A549 (cell line): ENCODE measurements at regions not wholly inside any gene's neighbourhood (a gene's known extent, or its start where the extent isn't known, plus 50 kb on each side); places are given as distances from the start of the nearest gene placed in this dataset.
"Not testable (repeated sequence)": the region's sequence is repeated elsewhere in the genome, so short reads cannot be mapped to it uniquely, and the experiment has no call there.

ENCODE experiments used
- ATAC-seq, 2 experiments: fragments of 200-7000 bp in 1 of 2; fragments of >200 bp in 1 of 2; cut with Nextera tagmentation in 1 of 2; cut with Tn5 transposase in 1 of 2; 3 replicates each; pipeline versions ENCODE4 v1.8.0 to v1.9.1; 2018 to 2020; ENCODE audit warnings: mild to moderate bottlenecking in 1 of 2, moderate library complexity in 1 of 2
- CTCF ChIA-PET: fragments of 300-600 bp; sonication (Branson Sonifier 250); formaldehyde crosslinking; extraction: SDS; loops from one replicate; lab custom pipeline; 2021; ENCODE audit warnings: antibody characterized with exemption, inconsistent platforms; lab: Yijun Ruan, JAX
- POLR2A ChIA-PET: fragments of 350-600 bp; formaldehyde crosslinking; extraction: SDS; loops from one replicate; lab custom pipeline; 2021; ENCODE audit warnings: antibody characterized with exemption, inconsistent platforms; lab: Yijun Ruan, JAX
- DNase-seq, 2 experiments: peaks; one replicate each; pipeline versions ENCODE4 v3.0.0 to v3.0.0-alpha.2; 2011 to 2016; ENCODE audit warnings: low read depth in 1 of 2, low spot score in 1 of 2
- FAIRE-seq: peaks from 2 replicates; lab custom pipeline; 2011; peaks lifted over from hg19 to GRCh38; lab: Jason Lieb, UNC
- H3K27ac ChIP-seq, 2 experiments: fragments of >200 bp; sonication (Bioruptor Twin); formaldehyde crosslinking; 3 replicates each; pipeline ENCODE4 v1.5.1; 2016 to 2017
- H3K4me1 ChIP-seq: fragments of >200 bp; sonication (Bioruptor Twin); formaldehyde crosslinking; 3 replicates; pipeline ENCODE4 v1.6.1; 2016
- H3K4me2 ChIP-seq: fragments of >200 bp; sonication (Bioruptor Twin); formaldehyde crosslinking; 3 replicates; pipeline ENCODE4 v1.6.1; 2016
- H3K4me3 ChIP-seq: fragments of >200 bp; sonication (Bioruptor Twin); formaldehyde crosslinking; 3 replicates; pipeline ENCODE4 v1.5.1; 2016
- H3K9me3 ChIP-seq: fragments of >200 bp; sonication (Bioruptor Twin); formaldehyde crosslinking; 3 replicates; pipeline ENCODE4 v1.6.1; 2016
- ATOH8 ChIP-seq: fragments of 250-450 bp; sonication (Bioruptor Pico); IDR thresholded peaks from 2 replicates; pipeline ENCODE4 v1.5.0; 2020; ENCODE audit warnings: low read depth, mild to moderate bottlenecking, moderate library complexity
- BHLHE40 ChIP-seq: IDR thresholded peaks from 2 replicates; pipeline ENCODE4 v1.6.1; 2012; ENCODE audit warnings: low read depth, low read length, inconsistent platforms
- CBX2 ChIP-seq: fragments of 200-600 bp; sonication (generic); IDR thresholded peaks from 2 replicates; pipeline ENCODE4 v1.6.1; 2016; ENCODE audit warnings: low read depth, mild to moderate bottlenecking, borderline replicate concordance
- CEBPB ChIP-seq, 2 experiments: fragments of >200 bp in 1 of 2; sonication (Bioruptor Twin) in 1 of 2; formaldehyde crosslinking in 1 of 2; IDR thresholded peaks; 2 replicates each; pipeline ENCODE4 v1.6.1; 2012 to 2016
- CHD2 ChIP-seq: fragments of 150-350 bp; IDR thresholded peaks from 2 replicates; pipeline ENCODE4 v1.6.1; 2014; ENCODE audit warnings: low read length; ENCODE audit not compliant: partially characterized antibody
- CHD4 ChIP-seq: fragments of 200-600 bp; sonication (generic); IDR thresholded peaks from 2 replicates; pipeline ENCODE4 v1.6.1; 2016; ENCODE audit warnings: antibody characterized with exemption, mild to moderate bottlenecking, borderline replicate concordance
- EHF ChIP-seq: fragments of 250-450 bp; sonication (Bioruptor Pico); IDR thresholded peaks from 2 replicates; pipeline ENCODE4 v1.5.0; 2020; ENCODE audit warnings: mild to moderate bottlenecking
- FOSL2 ChIP-seq, 2 experiments: fragments of 450-650 bp in 1 of 2; fragments of >200 bp in 1 of 2; sonication (Bioruptor Twin) in 1 of 2; formaldehyde crosslinking; IDR thresholded peaks; 2 replicates each; pipeline versions ENCODE4 v1.5.0 to v1.6.1; 2016 to 2020; ENCODE audit warnings: mild to moderate bottlenecking in 1 of 2, moderate library complexity in 1 of 2
- FOXS1 ChIP-seq: fragments of 250-450 bp; sonication (Bioruptor Pico); IDR thresholded peaks from 2 replicates; pipeline ENCODE4 v1.5.0; 2020; ENCODE audit warnings: mild to moderate bottlenecking, moderate library complexity
- GATA3 ChIP-seq: IDR thresholded peaks from 2 replicates; pipeline ENCODE4 v1.6.1; 2012; ENCODE audit warnings: borderline replicate concordance
- HMGXB4 ChIP-seq: fragments of 250-450 bp; sonication (Bioruptor Pico); IDR thresholded peaks from 2 replicates; pipeline ENCODE4 v1.5.0; 2021; ENCODE audit warnings: mild to moderate bottlenecking, moderate library complexity, borderline replicate concordance
- HOXB13 ChIP-seq: fragments of 250-450 bp; sonication (Bioruptor Pico); IDR thresholded peaks from 2 replicates; pipeline ENCODE4 v1.5.0; 2020; ENCODE audit warnings: low read depth, mild to moderate bottlenecking, moderate library complexity
- JUNB ChIP-seq: fragments of >200 bp; sonication (Bioruptor Twin); formaldehyde crosslinking; IDR thresholded peaks from 2 replicates; pipeline ENCODE4 v1.6.1; 2016
- KDM5A ChIP-seq: fragments of 200-600 bp; sonication (generic); IDR thresholded peaks from 2 replicates; pipeline ENCODE4 v1.6.1; 2016; ENCODE audit warnings: antibody characterized with exemption, mild to moderate bottlenecking
- MAFK ChIP-seq: fragments of 450-650 bp; IDR thresholded peaks from 2 replicates; pipeline ENCODE4 v1.6.1; 2014; ENCODE audit not compliant: partially characterized antibody
- NPAS2 ChIP-seq: fragments of 250-450 bp; sonication (Bioruptor Pico); IDR thresholded peaks from 2 replicates; pipeline ENCODE4 v1.8.0; 2022; ENCODE audit warnings: mild to moderate bottlenecking, moderate library complexity, borderline replicate concordance
- RCOR1 ChIP-seq: fragments of 150-350 bp; IDR thresholded peaks from 2 replicates; pipeline ENCODE4 v1.6.1; 2014; ENCODE audit warnings: antibody characterized with exemption, low read length, low read depth
- RFX5 ChIP-seq: fragments of 450-650 bp; IDR thresholded peaks from 2 replicates; pipeline ENCODE4 v1.7.1; 2014; ENCODE audit warnings: antibody characterized with exemption, mild to moderate bottlenecking, moderate library complexity
- SMC3 ChIP-seq: fragments of >200 bp; sonication (Bioruptor Twin); formaldehyde crosslinking; IDR thresholded peaks from 3 replicates; pipeline ENCODE4 v1.6.1; 2018; ENCODE audit warnings: inconsistent platforms
- TFCP2L1 ChIP-seq: fragments of 250-450 bp; sonication (Bioruptor Pico); IDR thresholded peaks from 2 replicates; pipeline ENCODE4 v1.5.0; 2021; ENCODE audit warnings: mild to moderate bottlenecking
- ZFP36 ChIP-seq: fragments of 450-650 bp; IDR thresholded peaks from 2 replicates; pipeline ENCODE4 v1.6.1; 2014; ENCODE audit warnings: borderline replicate concordance; ENCODE audit not compliant: partially characterized antibody
- WGBS: methylation state at CpG from one replicate; pipeline ENCODE4 v1.1.6; 2017; ENCODE audit errors: missing lambda C conversion rate; 5-methylcytosine and 5-hydroxymethylcytosine counted together
- TF ChIP-seq, protein P1 (sequence below): fragments of >200 bp; sonication (Bioruptor Twin); formaldehyde crosslinking; IDR thresholded peaks from 2 replicates; pipeline ENCODE4 v1.6.1; 2016
- TF ChIP-seq, protein P2 (sequence below): IDR thresholded peaks from 2 replicates; pipeline ENCODE4 v1.6.1; 2012

GRCh38 chr7:91434836-91435235 lies 170.6 kb downstream of the FZD1 start:
- DNase-seq (no peak), FAIRE-seq (no peak), ATAC-seq (no peak)
- Histone ChIP-seq H3K4me2 (no peak overlapping the region), H3K4me1 (no peaks in the 10 kb centered on the region), H3K4me3 (no peak overlapping the region), H3K27ac (no peak overlapping the region), H3K9me3 (no peaks in the 10 kb centered on the region)
- POLR2A ChIA-PET: no interaction called here
- TF ChIP-seq CEBPB (IDR thresholded peaks at IDR 0.05) (no peak), KDM5A (no peak), NPAS2 (CRISPR knock-in tag) (no peak)
- 18% methylated on average over 6 of the region's 6 CpGs for WGBS
- CTCF ChIA-PET: no interaction called here

DNA sequence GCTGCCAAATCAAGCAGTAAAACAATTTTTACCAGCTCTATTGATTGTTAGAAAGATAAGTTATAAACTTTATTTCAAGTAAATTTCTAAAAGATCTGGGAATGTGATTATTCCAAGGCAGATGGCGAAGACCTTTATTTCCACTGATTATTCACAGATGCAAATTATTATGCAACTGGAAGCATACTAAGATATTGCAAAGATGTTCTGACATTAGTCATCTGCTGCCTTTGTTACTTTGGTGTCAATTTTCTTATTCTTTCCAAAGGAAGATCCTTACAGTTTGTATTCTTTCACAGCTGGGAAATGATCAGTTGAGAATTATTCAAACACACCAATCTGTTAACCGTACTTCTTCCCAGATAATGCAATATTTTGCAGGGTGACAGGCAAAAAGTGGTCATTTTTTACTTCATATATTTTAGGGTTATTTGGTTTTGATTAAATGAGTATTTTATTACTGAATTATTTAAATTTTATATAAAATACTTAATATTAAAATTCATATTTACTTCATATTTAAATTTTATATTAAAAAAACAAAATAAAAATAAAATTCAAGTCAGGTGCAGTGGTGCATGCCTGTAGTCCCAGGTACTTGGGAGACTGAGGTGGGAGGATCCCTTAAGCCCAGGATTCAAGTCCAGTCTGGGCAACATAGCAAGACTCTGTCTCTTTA lies 171.3 kb downstream of the FZD1 start:
- Histone ChIP-seq H3K27ac (no peak overlapping the region), H3K4me1 (no peaks in the 10 kb centered on the region), H3K4me3 (no peak overlapping the region), H3K9me3 (no peaks in the 10 kb centered on the region), H3K4me2 (no peak overlapping the region)
- POLR2A ChIA-PET: no interaction called here
- FAIRE-seq: no peak
- WGBS: 1% methylated on average over 2 of the region's 2 CpGs
- CTCF ChIA-PET: no interaction called here
- no peak for ATAC-seq
- TF ChIP-seq CEBPB (IDR thresholded peaks at IDR 0.05) (no peak), CBX2 (no peak), HMGXB4 (CRISPR knock-in tag) (no peak), ZFP36 (no peak), FOSL2 (IDR thresholded peaks at IDR 0.05) (no peak), FOSL2 (CRISPR knock-in tag; IDR thresholded peaks at IDR 0.05) (no peak), SMC3 (no peak), JUNB (no peak), NPAS2 (CRISPR knock-in tag) (no peak), MAFK (no peak), ATOH8 (no peak), EHF (CRISPR knock-in tag) (no peak), GATA3 (no peak)
- DNase-seq: no peak

- TF ChIP-seq HOXB13 (CRISPR knock-in tag): no peak
- TF ChIP-seq, protein P1, sequence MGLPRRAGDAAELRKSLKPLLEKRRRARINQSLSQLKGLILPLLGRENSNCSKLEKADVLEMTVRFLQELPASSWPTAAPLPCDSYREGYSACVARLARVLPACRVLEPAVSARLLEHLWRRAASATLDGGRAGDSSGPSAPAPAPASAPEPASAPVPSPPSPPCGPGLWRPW: no peak
- no peak for TF ChIP-seq RCOR1
- no peak for TF ChIP-seq FOXS1
- TF ChIP-seq BHLHE40: no peak
- no peak for TF ChIP-seq RFX5
- no peak for TF ChIP-seq CHD2
- TF ChIP-seq, protein P2, sequence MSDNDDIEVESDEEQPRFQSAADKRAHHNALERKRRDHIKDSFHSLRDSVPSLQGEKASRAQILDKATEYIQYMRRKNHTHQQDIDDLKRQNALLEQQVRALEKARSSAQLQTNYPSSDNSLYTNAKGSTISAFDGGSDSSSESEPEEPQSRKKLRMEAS: no peak
- no peak for TF ChIP-seq GATA3
- TF ChIP-seq TFCP2L1 (CRISPR knock-in tag): no peak
- TF ChIP-seq CHD4: no peak
- ChIA-PET CTCF (no interaction called here), POLR2A (no interaction called here)
- H3K4me2 ChIP-seq: no peak overlapping the region
- H3K4me1 ChIP-seq: no peaks in the 10 kb centered on the region
- no peak overlapping the region for H3K4me3 ChIP-seq
- FAIRE-seq (peak; percentile 18), ATAC-seq (no peak), DNase-seq (no peak)
- WGBS: 0% methylated on average over 5 of the region's 5 CpGs
- no peak overlapping the region for H3K27ac ChIP-seq
- peaks cover 3% of the 10 kb centered on the region; the same call in 2 of the 3 replicates for H3K9me3 ChIP-seq
Observed at GRCh38 chr7:91436655-91437054, 172.4 kb downstream of the FZD1 start.

DNA sequence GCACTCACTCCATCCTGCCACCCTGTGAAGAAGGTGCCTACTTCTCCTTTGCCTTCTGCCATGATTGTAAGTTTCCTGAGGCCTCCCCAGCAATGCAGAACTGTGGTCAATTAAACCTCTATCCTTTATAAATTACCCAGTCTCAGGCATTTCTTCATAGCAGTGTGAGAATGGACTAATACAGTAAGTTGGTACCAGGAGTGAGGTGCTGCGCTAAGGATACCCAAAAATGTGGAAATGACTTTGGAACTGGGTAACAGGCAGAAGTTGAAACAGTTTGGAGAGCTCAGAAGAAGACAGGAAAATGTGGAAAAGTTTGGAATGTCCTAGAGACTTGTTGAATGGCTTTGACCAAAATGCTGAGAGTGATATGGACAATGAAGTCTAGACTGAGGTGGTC lies 176.0 kb downstream of the FZD1 start:
- H3K27ac ChIP-seq, H3K4me3 ChIP-seq, CTCF ChIA-PET, ATAC-seq, H3K4me2 ChIP-seq, DNase-seq, H3K4me1 ChIP-seq, POLR2A ChIA-PET, H3K9me3 ChIP-seq, FAIRE-seq: not testable (repeated sequence)
- 5% methylated on average over 1 of the region's 1 CpG for WGBS
